WTC11 (cell line): ENCODE measurements at regions not wholly inside any gene's neighbourhood (a gene's known extent, or its start where the extent isn't known, plus 50 kb on each side); places are given as distances from the start of the nearest gene placed in this dataset.

Experiments used
- FOXK1 ChIP-seq: sonication (generic); formaldehyde crosslinking; IDR thresholded peaks from 2 replicates; pipeline ENCODE4 v1.8.0; 2022; ENCODE audit warnings: mild to moderate bottlenecking, moderate library complexity, missing genetic modification reagents
- NR3C1 ChIP-seq: sonication (generic); formaldehyde crosslinking; conservative IDR thresholded peaks from 2 replicates; pipeline ENCODE4 v1.8.1; 2023; ENCODE audit warnings: low read depth, mild to moderate bottlenecking, missing genetic modification reagents

DNA sequence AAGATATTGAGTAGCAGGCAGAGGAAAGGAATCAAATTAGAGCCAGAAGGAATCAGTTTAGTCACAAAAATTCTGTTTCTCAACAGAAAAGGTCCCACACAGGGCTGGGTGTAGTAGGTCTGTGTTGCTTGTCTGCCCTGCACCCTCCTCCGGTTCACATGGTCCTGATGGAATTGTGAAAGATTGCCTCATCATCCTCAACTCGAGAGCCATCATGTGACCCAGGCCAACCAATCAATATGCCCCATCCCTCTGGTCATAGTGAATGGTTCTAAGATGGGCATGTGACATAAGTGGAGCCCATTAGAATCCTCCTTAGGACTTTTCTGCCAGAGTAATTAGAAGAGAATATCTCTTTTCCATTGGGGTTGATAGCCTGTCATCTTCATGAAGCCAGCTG, 56.7 kb upstream of the RAD23B start:
- TF ChIP-seq NR3C1 (CRISPR knock-in tag) (no peak), FOXK1 (CRISPR knock-in tag) (no peak)
